Panc1 (cell line): ENCODE measurements at regions not wholly inside any gene's neighbourhood (a gene's known extent, or its start where the extent isn't known, plus 50 kb on each side); places are given as distances from the start of the nearest gene placed in this dataset.

Experiments
- TF ChIP-seq, protein P1 (sequence below): fragments of 450-650 bp; IDR thresholded peaks from 2 replicates; pipeline ENCODE4 v1.5.1; 2017; ENCODE audit warnings: mild to moderate bottlenecking
- TF ChIP-seq, protein P2 (sequence below), 2 experiments: IDR thresholded peaks; 2 replicates each; pipeline ENCODE4 v1.6.1; 2011 to 2012; ENCODE audit warnings: low read depth in 2 of 2, control low read depth in 1 of 2, low read length in 1 of 2, mild to moderate bottlenecking in 1 of 2, moderate library complexity in 1 of 2; ENCODE audit not compliant: insufficient read depth in 1 of 2

DNA sequence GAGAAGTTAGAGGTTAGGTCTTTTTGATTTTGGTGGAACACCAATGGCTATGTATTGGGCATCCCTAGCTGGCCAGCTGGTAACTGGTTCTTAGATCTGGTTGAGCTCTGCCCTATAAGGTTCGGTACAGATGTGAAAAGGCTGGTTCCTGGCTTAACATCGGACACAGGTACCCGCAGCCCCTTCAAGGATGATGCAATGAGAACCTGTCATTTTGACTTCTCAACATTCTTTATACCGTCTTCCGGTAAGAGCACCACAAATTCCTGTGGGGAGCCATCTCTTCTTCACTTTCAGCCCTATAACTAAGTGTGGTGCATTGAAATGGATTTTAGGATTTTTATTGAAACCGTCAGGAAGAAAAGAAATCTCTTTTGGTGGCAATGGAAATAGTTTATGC lies 222.8 kb downstream of the ADAMTS9 start:
- TF ChIP-seq, protein P1, sequence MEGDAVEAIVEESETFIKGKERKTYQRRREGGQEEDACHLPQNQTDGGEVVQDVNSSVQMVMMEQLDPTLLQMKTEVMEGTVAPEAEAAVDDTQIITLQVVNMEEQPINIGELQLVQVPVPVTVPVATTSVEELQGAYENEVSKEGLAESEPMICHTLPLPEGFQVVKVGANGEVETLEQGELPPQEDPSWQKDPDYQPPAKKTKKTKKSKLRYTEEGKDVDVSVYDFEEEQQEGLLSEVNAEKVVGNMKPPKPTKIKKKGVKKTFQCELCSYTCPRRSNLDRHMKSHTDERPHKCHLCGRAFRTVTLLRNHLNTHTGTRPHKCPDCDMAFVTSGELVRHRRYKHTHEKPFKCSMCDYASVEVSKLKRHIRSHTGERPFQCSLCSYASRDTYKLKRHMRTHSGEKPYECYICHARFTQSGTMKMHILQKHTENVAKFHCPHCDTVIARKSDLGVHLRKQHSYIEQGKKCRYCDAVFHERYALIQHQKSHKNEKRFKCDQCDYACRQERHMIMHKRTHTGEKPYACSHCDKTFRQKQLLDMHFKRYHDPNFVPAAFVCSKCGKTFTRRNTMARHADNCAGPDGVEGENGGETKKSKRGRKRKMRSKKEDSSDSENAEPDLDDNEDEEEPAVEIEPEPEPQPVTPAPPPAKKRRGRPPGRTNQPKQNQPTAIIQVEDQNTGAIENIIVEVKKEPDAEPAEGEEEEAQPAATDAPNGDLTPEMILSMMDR = no peak
- TF ChIP-seq, protein P2, sequence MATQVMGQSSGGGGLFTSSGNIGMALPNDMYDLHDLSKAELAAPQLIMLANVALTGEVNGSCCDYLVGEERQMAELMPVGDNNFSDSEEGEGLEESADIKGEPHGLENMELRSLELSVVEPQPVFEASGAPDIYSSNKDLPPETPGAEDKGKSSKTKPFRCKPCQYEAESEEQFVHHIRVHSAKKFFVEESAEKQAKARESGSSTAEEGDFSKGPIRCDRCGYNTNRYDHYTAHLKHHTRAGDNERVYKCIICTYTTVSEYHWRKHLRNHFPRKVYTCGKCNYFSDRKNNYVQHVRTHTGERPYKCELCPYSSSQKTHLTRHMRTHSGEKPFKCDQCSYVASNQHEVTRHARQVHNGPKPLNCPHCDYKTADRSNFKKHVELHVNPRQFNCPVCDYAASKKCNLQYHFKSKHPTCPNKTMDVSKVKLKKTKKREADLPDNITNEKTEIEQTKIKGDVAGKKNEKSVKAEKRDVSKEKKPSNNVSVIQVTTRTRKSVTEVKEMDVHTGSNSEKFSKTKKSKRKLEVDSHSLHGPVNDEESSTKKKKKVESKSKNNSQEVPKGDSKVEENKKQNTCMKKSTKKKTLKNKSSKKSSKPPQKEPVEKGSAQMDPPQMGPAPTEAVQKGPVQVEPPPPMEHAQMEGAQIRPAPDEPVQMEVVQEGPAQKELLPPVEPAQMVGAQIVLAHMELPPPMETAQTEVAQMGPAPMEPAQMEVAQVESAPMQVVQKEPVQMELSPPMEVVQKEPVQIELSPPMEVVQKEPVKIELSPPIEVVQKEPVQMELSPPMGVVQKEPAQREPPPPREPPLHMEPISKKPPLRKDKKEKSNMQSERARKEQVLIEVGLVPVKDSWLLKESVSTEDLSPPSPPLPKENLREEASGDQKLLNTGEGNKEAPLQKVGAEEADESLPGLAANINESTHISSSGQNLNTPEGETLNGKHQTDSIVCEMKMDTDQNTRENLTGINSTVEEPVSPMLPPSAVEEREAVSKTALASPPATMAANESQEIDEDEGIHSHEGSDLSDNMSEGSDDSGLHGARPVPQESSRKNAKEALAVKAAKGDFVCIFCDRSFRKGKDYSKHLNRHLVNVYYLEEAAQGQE (IDR thresholded peaks at IDR 0.05; ENCODE audit: insufficient read depth in 1 of 2, low read depth in 2 of 2, low read length in 1 of 2) = no peak
